GM18517 (cell line): ENCODE measurements at regions not wholly inside any gene's neighbourhood (a gene's known extent, or its start where the extent isn't known, plus 50 kb on each side); places are given as distances from the start of the nearest gene placed in this dataset.

Source experiments
- ATAC-seq: cut with Tn5 transposase; IDR thresholded peaks from one replicate; pipeline ENCODE4 v1.9.1; 2021; ENCODE audit warnings: mild to moderate bottlenecking, moderate library complexity; ENCODE audit not compliant: unreplicated experiment

DNA sequence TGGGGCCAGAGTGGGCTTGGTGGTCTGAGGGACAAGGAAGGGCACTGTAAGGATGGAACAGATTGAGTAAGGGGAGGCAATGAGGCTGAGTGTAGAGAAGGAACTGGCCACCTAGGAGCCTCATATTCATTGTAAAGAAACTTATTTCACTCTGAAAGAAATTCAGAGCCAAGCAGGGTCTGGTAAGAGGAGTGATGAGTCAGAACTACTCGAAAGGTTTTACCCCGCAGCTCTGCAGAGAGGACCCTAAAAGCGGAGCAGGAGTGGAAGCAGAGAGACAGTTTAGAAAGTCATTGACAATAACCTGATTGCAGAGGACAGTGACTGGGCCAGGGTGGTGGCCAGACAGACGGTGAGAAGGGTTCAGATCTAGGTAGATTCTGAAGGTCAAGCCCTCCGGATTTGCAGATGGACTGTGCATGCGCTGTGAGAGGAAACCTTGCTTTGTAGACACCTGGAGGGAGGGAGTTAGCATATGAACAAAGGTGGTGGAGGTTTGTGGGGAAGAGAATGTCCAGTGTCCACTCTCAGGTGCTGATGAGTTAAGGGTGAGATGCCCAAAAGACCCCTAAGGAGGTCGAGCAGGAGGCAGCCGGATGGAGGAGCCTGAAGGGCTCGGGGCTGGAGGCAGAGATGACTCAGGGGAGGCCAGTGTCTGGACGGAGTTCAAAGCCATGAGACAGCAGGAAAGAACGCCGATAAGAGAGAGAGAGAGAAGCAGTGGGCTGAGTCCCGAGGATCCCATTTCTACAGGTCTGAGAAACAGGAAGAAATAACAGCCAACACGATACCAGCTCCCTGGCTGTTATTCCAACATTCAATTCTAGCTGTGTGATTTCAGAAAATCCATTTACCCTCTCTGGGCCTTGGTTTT is 546.0 kb downstream of the BRD1 start:
- no peak for ATAC-seq

DNA sequence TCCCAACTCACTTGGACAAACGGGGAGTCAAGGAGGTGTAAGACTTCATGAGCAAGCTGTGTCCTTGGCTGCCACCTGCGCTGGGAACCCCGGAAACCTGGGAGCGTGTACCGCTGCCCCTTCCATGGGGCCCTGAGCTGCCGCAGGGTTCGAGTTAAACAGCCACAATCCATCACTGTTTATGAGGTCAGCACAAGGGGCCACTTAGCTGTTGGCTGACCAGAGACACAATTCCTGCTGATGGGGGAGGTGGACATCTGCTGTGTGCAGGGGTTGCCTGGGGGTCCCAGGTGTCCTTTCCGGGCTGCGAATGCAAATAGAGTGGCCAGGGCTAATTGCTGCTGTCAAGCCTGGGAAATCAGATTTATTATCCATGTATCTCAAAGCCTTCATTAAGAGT is 549.3 kb downstream of the BRD1 start:
- no peak for ATAC-seq

DNA sequence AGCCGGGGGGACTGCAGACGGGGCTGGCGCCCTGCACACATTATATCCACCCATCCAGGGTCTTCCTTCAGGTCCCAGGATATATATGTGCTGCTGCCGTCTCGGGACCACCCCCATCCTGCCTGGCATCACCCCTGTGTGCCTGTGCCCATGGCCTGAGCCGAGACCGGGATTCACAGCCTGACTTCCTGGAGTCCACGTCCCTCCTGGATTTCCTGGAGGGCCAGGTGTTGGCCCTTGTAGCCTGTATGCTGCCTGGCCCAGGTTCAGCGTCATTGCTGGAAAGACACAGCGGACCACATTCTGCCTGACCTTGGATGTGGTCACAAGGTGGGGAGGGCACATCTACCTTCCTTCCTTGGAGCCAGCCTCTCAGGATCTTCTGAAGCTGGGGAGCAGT is 551.1 kb downstream of the BRD1 start:
- no peak for ATAC-seq

DNA sequence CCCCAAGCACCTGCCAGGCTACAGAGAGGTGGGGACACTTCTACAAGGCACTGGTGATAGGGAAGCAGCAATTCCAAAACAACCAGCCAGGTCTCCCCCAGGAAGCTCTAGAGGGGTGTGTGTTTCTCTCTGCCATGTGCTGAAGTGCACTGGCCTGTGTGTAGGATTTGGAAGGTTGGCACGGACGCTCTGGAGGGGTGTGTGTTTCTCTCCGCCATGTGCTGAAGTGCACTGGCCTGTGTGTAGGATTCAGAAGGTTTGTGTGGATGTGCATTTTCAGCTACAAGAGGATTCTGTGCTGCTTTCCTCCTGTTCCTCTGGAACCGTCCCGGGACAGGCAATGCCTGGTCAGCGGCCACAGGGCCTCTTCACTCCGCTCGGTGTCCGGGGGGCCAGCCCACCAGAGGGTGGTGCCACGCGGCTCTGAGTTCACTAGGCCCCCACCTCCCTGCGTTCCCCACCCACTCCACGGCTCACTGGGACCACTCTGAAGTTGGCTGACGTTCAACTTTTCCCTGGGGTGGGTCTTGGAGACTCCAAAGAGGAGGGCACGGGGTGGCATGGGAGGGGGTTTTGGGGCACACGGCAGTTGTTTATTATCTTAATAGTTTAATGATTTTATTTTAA is 552.8 kb downstream of the BRD1 start:
- ATAC-seq, result no peak

DNA sequence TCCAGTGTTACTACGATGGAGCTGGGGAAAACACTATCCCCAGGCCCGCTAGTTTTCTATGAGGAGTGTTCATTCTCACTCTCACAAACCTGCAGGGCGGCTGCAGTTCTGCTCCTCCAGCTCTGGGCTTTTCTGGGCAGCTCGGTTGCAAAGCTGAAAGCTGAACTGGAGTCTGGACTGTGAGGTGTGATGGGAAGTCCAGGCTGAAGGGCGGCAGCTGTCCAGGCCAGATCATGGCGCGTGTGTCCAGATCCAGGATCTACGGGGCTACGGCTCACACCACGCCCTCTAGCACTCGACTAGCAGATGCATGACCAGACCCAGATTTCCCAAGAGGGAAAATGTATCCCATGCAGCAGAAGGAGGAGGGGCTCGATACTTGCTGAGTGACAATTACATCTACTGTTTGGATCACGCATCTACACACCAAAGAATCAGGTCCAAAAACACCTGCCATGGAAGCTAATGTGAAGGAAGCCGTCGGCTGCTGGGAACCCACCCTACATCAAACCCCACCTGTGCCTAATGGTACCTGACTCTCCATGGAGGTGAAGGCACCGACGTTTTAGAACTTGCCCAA is 555.0 kb downstream of the BRD1 start:
- ATAC-seq, result no peak

DNA sequence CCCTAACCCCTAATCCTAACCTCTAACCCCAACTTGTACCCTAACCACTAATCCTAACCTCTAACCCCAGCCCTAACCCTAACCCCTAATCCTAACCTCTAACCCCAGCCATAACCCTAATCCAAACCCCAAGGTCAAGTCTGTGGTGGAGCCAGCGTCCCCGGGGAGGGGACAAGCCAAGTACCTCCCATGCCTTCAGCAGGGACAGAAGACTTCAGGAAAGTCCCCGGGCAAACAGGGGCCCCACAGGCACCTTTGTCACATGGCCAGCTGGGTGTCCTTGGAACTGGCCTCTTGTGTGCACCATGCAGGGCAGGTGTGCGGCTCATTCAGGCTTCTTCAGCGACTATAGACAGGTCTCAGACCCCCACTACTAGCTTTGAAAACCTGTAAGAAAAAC is 555.8 kb downstream of the BRD1 start:
- ATAC-seq, result no peak

DNA sequence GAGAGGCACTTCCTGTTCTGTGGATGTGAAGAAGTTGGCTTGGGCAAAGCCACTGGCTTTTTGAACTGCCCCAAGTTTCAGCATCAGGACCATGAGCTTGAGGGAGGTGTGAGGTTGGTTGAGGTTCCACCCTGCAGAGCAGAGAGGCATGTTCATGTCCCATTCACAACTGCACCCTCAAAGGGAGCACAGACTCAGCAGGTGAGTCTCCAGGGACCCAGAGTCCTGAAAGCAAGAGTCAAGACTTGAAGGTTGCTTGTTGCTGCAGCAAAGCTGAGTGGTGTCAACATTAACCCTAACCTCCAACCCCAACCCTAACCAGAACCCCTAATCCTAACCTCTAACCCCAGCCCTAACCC is 556.3 kb downstream of the BRD1 start:
- no peak for ATAC-seq

DNA sequence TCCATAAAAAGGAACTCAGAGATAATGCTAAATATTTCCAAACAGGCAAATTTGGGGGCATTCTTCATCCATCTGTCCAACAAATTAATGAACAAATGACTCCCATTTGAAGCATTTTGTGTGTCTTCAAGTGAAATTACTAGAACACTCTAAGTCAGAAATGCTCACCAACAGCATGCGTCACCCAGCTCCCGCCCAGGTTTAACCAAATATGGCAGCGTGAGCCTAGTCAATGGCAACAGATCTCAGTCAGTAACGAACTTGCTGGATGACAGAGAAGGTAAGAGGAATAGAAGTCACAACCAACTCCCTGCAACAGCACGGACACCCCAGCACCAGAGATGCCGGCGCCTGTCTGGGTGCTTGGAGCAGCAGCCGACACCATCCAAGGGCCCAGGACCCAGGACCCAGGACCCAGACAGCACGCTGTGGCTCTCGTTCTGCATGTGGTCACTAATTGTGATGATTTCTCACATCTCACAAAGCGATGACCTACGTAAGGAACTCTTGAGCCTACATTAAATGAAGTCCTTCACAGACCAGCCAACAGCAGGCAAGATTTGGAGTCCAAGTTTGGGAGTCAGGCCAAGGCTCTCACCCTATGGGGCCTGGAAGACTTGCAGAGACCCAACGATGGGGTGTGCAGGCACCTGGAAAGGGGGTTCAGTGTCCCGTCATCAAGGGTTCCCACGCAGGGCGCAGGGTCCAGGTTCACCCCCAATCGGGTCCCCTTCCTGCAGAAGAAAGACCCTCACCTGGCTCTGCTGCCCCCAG is 556.9 kb downstream of the BRD1 start:
- no peak for ATAC-seq

DNA sequence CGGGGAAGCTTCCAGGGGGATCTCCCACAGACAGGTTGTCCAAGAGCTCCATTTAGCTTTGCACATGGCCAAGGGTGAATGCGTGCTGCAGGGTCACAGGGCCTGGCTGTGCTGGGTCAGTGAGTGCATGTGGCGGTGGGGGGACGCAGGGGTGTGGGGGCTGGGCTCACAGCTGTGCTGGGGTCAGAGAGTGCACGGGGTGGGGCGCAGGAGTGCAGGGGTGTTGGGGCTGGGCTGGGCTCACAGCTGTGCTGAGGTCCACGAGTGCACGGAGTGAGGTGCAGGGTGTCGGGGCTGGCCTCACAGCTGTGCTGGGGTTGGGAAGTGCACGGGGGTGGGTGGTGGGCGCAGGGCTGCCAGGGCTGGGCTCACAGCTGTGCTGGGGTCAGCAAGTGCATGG is 557.7 kb downstream of the BRD1 start:
- no peak for ATAC-seq

DNA sequence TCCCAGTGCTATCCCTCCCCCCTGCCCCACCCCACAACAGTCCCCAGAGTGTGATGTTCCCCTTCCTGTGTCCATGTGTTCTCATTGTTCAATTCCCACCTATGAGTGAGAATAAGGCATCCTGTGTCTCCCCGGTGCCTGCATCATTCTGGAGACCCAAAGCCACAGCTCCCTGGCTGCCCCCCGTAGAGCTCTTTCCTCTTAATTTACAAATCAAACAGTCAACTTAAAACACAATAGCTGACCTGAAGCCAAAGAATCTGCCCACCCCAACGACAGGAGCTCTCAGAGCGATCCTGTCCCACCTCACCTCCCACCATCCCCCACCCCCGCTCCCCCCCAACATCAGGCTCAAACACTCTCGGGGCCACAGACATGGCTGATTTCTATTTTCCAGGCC is 558.3 kb downstream of the BRD1 start:
- no peak for ATAC-seq

DNA sequence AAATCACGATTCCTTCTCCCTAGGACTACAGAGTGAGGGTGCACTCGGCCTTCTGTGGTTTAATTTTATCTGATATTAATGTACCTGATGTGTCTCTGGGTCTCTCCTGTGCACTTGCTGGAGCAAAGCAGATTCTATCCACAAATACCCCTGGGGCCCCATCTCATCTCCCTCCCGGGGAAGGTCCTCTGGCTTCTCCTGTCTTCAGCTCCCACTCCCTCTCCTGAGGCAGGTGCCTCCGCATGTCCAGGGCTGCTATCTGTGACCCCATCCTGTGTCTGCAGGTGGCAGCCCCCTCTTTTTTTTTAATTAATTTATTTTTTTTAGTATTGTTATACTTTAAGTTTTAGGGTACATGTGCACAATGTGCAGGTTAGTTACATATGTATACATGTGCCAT is 558.7 kb downstream of the BRD1 start:
- no peak for ATAC-seq

DNA sequence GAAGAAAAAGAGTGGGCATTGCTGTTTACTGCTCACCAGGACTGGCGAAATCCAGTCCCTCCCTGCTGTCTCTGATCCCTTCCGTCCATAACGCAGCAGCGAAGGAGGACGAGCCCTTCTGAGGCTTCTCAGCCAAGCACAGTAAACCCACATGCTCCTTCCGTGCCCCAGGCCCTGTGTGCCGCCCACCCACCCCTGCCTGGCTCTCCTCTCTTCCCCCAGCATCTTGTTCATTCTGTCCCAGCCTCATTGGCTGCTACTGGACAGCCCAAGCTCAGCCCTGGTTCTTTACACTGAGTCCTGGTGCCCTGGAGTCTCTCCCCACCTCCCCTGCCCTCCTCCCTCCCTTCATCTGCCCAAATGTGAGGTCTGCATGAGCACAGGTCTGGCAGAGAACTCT is 559.7 kb downstream of the BRD1 start:
- ATAC-seq, result no peak

DNA sequence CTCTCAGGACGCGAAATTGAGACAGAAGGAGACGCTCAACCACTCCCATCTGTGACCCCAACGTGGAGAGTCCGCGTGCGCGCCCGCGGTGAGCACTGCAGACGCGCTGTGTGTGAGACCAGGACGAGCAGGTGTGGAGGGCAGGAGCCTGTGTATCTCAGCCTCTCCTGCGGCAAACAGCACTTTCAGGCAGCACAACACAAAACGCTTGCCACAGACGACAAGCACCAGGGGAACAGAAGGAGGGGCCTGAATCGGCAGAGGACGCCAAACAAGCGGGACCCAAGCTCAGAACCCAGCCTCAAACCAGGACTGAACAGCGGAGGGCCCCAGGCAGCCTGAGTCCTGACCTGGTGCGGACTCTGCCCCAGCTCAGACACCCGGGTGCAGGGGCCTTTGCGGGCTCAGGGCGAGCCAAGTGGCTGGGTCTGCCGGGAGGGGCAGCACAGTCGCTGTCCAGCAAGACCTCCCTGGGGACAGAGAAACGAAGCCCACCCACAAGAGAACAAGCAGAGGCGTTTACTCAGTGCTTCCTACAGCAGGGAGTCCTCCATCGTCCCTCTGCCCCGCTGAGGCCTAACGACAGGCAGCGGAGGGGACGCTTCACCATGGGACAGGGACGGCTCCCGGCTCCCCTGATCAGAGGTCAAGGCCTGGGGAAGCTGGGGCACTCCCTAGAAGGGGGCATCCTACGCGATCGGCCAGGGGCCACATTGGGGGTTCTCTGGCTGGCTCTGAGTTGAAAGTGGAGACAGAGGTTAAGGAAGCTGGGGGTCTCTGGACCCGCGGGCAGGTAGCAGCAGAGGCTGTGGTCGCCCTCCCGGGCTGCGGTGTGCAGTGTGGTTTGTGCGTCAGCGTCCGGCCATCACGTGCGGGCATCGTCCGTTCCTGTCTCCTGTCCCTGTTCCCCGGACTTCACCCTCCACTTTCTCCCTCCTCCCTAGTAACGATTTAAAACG is 560.8 kb downstream of the BRD1 start:
- ATAC-seq, result no peak

DNA sequence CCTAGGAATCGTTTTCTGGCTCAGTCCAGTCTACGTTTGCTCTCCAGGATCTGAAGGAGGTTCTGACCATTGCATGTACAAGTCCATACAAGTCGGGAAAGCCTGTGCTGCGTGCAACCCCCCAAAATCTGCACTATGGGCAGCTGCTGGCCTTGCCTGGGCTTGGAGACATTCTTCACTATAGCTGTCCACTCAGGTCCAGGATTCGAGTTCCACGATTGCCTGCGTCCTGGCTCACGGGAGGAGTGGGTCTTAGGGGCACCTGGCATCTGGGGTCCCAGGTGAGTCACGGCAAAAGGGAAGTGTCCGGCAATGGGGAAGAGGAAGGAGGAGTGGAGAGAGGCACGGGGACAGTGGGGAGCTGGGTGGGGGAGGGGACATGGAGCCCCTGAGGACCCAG is 563.0 kb downstream of the BRD1 start:
- ATAC-seq, result no peak

DNA sequence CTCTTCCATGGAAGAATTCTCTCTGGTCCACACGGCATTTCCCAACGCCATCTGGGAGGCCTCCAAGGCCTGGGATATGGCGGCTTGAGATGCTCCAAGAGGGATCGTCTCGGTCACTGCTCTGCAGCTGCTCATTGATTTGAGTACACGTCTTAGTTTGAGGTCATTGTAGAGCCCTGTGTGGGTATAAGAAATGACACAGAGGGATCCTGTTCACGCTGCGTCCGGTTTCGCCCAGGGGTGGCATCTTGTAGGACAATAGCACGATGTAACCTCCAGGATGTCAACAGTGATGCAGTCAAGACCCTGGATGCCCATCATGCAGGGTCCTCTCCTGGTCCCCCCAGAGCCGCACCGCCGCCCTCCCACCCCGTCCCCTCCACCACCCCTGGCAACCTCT is 564.6 kb downstream of the BRD1 start:
- no peak for ATAC-seq

DNA sequence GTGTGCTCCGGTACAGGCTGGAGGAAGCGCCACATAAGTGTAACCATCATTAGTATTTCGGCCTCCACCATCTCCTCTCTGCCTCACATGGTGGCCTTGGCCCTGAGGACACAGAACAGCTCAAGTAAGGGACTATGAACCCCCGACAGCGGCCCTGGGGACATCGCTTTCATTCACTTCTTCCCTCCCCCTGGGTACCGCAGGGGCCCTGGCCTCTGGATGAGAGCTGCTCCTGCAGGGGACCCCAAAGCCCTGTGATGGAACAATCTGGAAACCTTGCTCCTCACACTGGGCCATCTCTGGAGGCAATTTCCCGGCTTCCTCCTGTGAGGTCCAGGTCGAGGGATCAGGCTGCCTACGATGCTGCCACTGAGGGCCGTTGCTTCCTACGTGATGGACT is 565.5 kb downstream of the BRD1 start:
- ATAC-seq, result no peak

DNA sequence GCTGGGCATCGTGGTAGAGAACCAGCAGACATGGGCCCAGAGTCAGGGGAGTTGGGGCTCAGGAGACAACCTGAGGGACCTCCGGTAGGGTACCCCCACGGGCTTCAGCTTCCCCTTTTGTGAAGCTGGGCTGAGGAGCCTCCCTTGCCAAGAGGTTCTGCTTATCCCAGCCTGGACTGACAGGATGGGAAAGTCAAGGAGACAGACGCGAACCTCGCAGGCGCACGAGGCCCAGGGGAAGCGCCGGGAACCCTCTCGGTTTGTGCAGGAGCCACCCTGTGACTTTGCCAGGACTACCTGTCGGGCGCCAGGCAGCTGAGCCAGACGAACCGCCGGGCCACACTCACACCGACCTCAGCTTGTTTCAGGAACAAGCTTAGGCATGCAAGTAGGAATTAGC is 566.1 kb downstream of the BRD1 start:
- ATAC-seq, result no peak

DNA sequence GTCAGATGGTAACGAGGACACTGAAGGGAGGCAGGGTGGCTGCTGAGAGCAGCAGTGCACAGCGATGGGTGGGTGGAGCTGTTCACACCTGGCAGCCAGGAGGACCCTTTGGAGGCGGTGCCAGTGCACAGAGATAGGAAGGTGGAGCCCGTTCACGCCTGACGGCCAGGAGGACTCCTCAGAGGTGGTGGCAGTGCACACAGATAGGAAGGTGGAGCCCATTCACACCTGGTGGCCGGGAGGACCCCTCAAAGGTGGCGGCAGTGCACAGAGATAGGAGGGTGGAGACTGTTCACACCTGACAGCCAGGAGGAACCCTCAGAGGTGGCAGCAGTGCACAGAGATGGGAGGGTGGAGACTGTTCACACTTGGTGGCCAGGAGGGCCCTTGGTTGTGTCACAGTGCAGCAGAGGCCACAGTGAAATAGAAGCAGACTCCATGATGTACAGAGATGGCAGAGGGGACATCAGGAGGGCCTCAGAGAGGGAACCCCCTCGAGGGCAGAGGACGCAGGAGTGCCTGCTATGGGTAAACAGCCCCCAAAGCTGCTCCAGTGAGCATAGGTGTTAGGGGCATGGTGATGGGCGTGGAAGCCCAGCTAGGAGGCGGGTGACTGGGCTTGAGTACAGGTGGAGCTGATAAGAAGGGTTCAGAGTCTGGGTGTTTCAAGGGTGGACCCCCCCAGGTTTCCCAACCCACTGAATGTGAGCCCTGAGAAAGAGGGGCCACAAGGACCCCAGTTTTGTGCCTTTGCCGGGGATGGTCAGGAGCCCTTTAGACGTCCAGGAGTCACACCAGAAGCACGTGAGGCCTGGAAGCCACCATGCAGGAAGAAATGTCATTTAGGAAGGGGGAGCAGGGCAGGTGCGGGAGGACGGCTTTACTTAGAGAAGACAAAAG is 566.7 kb downstream of the BRD1 start:
- ATAC-seq, result no peak

DNA sequence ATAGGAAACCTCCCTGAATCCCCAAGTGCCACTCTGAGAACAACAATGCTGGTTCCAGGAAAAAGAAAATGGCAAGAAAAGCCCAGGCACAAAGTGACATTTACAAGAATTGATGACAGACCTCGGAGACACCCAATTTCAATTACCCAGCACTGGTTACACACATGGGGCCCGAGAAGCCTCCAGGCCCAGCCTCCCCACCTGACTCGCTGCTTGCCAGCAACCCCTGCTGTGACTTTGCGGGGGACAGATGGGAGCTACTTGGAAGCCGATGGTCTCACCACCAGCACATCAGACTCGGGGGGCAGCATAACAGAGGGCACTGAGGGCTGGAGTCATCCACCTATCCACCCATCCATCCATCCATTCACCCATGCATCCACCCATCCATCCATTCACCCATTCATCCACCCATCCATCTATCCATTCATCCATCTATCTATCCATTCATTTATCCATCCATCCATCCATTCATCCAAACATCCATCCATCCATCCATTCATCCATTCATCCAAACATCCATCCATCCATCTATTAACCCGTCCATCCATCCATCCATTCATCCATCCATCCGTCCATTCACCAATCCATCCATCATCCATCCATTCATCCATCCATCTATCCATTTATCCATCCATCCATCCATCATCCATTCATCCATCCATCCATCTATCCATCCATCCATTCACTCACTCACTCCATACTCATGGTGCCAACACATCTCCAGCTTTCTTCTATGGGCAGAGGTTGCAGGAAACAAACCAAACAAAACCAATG is 567.6 kb downstream of the BRD1 start:
- no peak for ATAC-seq
